ENCODE measurements at regions not wholly inside any gene's neighbourhood (a gene's known extent, or its start where the extent isn't known, plus 50 kb on each side); places are given as distances from the start of the nearest gene placed in this dataset.

DNA sequence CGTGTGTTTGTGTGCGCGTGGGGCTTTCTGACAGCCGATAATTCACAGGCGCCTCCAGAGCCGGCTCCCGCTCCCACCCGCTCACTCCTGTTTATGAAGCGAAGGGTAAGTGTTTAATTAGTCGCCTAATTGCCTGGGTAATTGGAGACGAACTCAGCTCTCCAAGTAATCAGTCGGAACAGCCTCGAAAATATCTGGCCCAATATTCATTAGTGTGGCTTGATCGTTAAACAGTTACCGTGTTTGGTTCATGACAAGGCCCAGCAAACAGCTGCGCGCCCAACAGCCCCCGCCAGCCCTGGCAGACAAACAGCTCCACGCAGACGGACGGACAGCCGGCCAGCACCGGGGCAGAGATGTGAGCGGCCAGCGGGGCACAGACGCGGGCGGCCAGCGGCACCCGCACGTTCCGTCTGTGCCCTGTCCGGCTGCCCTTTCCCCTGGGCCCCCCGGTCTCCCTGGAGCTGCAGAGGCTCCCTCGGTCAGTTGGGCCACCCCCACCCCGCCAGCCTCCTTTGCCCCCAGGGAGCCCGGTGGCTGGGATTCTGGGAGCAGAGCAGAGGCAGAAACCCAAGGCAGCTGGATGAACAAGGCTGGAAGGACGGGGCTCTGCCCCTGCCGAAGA lies 98.2 kb downstream of the UNCX start:
- no peak overlapping the region for H3K4me3 Mint-ChIP-seq
- H3K4me1 Mint-ChIP-seq = no peaks in the 10 kb centered on the region
- DNase-seq = no peak
- no peak overlapping the region for H3K27ac Mint-ChIP-seq
- POLR2A ChIA-PET = no interaction called here
- H3K27me3 Mint-ChIP-seq = peaks cover 2% of the 10 kb centered on the region
- no peaks in the 10 kb centered on the region for H3K36me3 Mint-ChIP-seq (ENCODE audit: low read depth)
- peaks cover 3% of the 10 kb centered on the region for H3K9me3 Mint-ChIP-seq
- CTCF ChIA-PET = no interaction called here

DNA sequence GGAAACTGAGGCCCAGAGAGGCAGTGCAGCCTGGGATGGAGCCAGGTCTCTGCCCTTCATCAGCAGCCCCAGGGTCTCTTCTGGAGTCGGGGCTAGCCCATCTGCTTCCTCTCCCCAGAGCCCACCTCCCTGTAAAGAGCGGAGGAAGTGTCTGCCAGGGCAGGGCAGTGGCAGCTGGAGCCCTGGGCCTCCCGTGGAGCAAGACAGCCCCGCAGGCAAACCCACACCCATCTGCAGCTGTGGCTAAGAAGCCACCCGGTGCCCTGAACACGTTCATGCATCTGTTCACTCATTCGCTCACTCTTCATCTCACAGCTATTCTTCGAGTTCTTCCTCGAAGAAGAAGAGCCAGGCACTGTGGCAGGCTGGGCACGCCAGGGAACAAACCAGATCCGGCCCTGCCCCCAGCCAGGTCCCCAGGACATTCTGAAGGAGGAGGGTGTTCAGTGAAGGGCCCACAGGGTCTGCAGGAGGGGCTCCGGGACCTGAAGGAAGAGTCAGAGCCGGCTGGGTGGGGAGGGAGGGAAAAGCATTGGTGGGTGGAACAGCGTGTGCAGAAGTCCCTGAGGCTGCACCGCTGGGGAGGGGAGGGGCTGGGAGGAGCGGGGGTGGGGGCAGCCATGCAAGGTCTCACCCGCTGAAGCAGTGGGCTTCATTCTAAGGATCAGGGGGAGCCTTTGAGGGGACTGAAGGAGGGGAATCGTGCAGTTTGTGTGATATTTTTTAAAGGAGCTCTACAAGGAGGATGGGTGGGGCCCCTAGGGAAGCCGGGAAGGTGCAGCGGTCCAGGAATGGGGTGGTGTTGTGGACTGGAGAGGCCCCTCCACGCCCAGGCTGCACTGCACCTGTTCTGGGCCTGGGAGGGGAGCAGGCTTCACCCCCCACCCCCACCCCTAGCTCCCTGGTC lies 99.1 kb downstream of the UNCX start:
- Mint-ChIP-seq H3K27me3 (peaks cover 2% of the 10 kb centered on the region), H3K4me1 (no peaks in the 10 kb centered on the region), H3K9me3 (peaks cover 9% of the 10 kb centered on the region), H3K36me3 (ENCODE audit: low read depth) (peaks cover 2% of the 10 kb centered on the region), H3K4me3 (no peak overlapping the region), H3K27ac (no peak overlapping the region)
- ChIA-PET CTCF (no interaction called here), POLR2A (no interaction called here)
- DNase-seq = no peak

DNA sequence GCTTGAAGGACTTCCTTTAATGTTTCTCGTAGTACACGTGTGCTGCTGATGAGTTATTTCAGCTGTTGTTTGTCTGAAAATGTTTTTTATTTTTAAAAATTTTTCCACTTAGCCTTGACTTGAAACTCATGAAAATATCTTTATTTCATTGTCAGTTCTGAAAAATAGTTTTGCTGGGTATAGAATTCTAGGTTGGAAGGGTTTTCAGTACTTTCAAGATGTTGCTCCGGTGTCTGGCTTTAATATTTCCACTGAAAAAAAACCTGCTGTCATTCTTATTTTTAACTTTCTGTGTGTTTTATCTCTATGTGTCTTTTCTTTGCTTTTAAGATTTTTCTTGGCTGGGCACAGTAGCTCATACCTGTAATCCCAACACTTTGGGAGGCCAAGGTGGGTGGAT lies 103.8 kb downstream of the UNCX start:
- ChIA-PET POLR2A (no interaction called here), CTCF (interaction anchor here (0.7 kb wide), 1 partner anchor 20 kb away, joined by 3 read pairs; no protein-coding TSS in a partner anchor)
- Mint-ChIP-seq H3K4me1 (no peaks in the 10 kb centered on the region), H3K4me3 (no peak overlapping the region), H3K27me3 (peaks cover 9% of the 10 kb centered on the region), H3K9me3 (peaks cover 15% of the 10 kb centered on the region), H3K27ac (no peak overlapping the region), H3K36me3 (ENCODE audit: low read depth) (peaks cover 2% of the 10 kb centered on the region)
- DNase-seq = no peak

- CTCF ChIA-PET = no interaction called here
- H3K4me1 Mint-ChIP-seq = no peaks in the 10 kb centered on the region
- H3K9me3 Mint-ChIP-seq = peaks cover 15% of the 10 kb centered on the region
- peaks cover 2% of the 10 kb centered on the region for H3K36me3 Mint-ChIP-seq (ENCODE audit: low read depth)
- peaks cover 7% of the 10 kb centered on the region for H3K27me3 Mint-ChIP-seq
- no peak overlapping the region for H3K4me3 Mint-ChIP-seq
- POLR2A ChIA-PET = no interaction called here
- H3K27ac Mint-ChIP-seq = no peak overlapping the region
- DNase-seq = no peak
Measured at GRCh38 chr7:1339611-1340010, 106.9 kb downstream of the UNCX start.

GRCh38 chr7:1340031-1340430 lies 107.4 kb downstream of the UNCX start:
- peaks cover 2% of the 10 kb centered on the region for H3K36me3 Mint-ChIP-seq (ENCODE audit: low read depth)
- POLR2A ChIA-PET = no interaction called here
- H3K4me1 Mint-ChIP-seq = no peaks in the 10 kb centered on the region
- peaks cover 7% of the 10 kb centered on the region for H3K27me3 Mint-ChIP-seq
- no peak overlapping the region for H3K4me3 Mint-ChIP-seq
- H3K27ac Mint-ChIP-seq = no peak overlapping the region
- DNase-seq = no peak
- peaks cover 14% of the 10 kb centered on the region for H3K9me3 Mint-ChIP-seq
- CTCF ChIA-PET = no interaction called here

- H3K9me3 Mint-ChIP-seq = peaks cover 12% of the 10 kb centered on the region
- no peak for DNase-seq
- H3K4me3 Mint-ChIP-seq = no peak overlapping the region
- ChIA-PET CTCF (no interaction called here), POLR2A (no interaction called here)
- no peak overlapping the region for H3K27ac Mint-ChIP-seq
- H3K27me3 Mint-ChIP-seq = peaks cover 7% of the 10 kb centered on the region
- no peaks in the 10 kb centered on the region for H3K4me1 Mint-ChIP-seq
- peaks cover 2% of the 10 kb centered on the region for H3K36me3 Mint-ChIP-seq (ENCODE audit: low read depth)
Measured at GRCh38 chr7:1340461-1341360, 108.0 kb downstream of the UNCX start.

DNA sequence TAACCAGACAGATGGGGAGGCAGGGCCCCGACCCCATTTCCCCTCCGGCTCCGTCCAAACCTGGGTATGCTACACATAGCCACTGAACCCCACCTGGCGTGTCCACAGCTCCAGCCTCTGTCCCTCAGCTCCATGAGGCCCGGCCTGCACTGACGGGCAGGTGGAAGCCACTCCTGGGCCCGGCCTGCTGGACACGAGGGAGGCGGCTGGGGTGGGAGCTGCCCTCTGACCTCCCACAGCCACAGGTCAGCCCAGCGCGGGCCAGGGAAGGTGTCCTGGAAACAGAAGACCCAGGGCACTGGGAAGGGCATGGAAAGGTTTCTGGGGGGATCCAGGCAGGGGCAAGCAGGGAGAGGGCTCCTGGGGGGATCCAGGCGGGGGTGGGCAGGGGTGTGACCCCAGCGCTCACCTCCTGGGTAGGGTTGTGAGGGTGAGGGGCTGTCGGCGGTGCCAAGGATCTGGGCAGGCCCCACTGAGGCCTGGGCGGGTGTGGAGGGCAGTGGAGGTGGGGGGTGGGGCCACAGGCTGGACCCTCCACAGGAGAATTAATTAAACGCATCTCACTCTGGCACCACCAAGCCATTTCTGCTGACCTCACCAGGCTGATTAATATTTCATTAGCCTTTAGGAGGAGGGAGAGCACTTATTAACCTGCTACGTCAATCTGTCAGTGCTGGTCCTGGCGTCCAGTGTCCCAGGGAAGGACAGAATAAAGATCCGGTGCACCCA lies 108.9 kb downstream of the UNCX start:
- Mint-ChIP-seq H3K4me1 (no peaks in the 10 kb centered on the region), H3K9me3 (peaks cover 8% of the 10 kb centered on the region), H3K36me3 (ENCODE audit: low read depth) (peaks cover 2% of the 10 kb centered on the region), H3K27ac (no peak overlapping the region), H3K27me3 (peaks cover 7% of the 10 kb centered on the region), H3K4me3 (no peak overlapping the region)
- POLR2A ChIA-PET = no interaction called here
- CTCF ChIA-PET = no interaction called here
- DNase-seq = no peak

GRCh38 chr7:1342090-1342640 lies 109.5 kb downstream of the UNCX start:
- H3K36me3 Mint-ChIP-seq (ENCODE audit: low read depth) = no peaks in the 10 kb centered on the region
- POLR2A ChIA-PET = no interaction called here
- peaks cover 7% of the 10 kb centered on the region for H3K27me3 Mint-ChIP-seq
- peaks cover 6% of the 10 kb centered on the region for H3K9me3 Mint-ChIP-seq
- H3K4me3 Mint-ChIP-seq = no peak overlapping the region
- H3K4me1 Mint-ChIP-seq = no peaks in the 10 kb centered on the region
- CTCF ChIA-PET = interaction anchor here (0.5 kb wide), 1 partner anchor 24 kb away, joined by 3 read pairs; no protein-coding TSS in a partner anchor
- no peak for DNase-seq
- no peak overlapping the region for H3K27ac Mint-ChIP-seq

- CTCF ChIA-PET = interaction anchor here (1.2 kb wide), 1 partner anchor 69 kb away, joined by 3 read pairs; no protein-coding TSS in a partner anchor
- no peak for DNase-seq
- Mint-ChIP-seq H3K27me3 (peaks cover 3% of the 10 kb centered on the region), H3K9me3 (peaks cover 4% of the 10 kb centered on the region), H3K4me1 (no peaks in the 10 kb centered on the region), H3K27ac (no peak overlapping the region), H3K36me3 (ENCODE audit: low read depth) (no peaks in the 10 kb centered on the region), H3K4me3 (no peak overlapping the region)
- POLR2A ChIA-PET = no interaction called here
Measured at GRCh38 chr7:1343551-1343950, 110.9 kb downstream of the UNCX start.

DNA sequence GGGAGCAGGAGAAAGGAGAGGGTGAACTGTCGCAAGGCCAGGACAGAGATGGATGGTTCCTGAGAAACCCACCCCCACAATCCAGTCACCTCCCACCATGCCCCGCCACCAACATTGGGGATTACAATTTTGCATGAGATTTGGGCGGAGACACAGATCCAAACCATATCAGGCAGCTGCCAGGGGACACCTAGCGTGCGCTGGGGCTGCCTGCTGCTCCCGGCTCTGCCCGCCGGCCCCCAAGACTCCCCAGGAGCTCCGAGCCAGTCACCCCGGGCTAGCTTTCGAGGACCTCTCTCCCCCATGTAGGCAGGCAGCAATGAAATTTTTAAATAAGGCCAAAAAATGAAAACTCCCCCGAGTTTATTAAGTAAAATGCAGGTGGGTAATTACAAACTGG lies 111.7 kb downstream of the UNCX start:
- Mint-ChIP-seq H3K27me3 (no peaks in the 10 kb centered on the region), H3K36me3 (ENCODE audit: low read depth) (no peaks in the 10 kb centered on the region), H3K27ac (no peak overlapping the region), H3K9me3 (no peaks in the 10 kb centered on the region), H3K4me3 (no peak overlapping the region), H3K4me1 (no peaks in the 10 kb centered on the region)
- no peak for DNase-seq
- ChIA-PET CTCF (interaction anchor here (0.6 to 1.2 kb wide), 2 partner anchors 68 to 169 kb away, joined by 3 read pairs; no protein-coding TSS in a partner anchor), POLR2A (no interaction called here)

- no peaks in the 10 kb centered on the region for H3K36me3 Mint-ChIP-seq (ENCODE audit: low read depth)
- no peak overlapping the region for H3K27ac Mint-ChIP-seq
- no peaks in the 10 kb centered on the region for H3K4me1 Mint-ChIP-seq
- ChIA-PET POLR2A (no interaction called here), CTCF (no interaction called here)
- no peaks in the 10 kb centered on the region for H3K9me3 Mint-ChIP-seq
- no peak overlapping the region for H3K4me3 Mint-ChIP-seq
- no peak for DNase-seq
- no peaks in the 10 kb centered on the region for H3K27me3 Mint-ChIP-seq
Measured at GRCh38 chr7:1344981-1345701, 112.5 kb downstream of the UNCX start.
